ENCODE measurements at regions not wholly inside any gene's neighbourhood (a gene's known extent, or its start where the extent isn't known, plus 50 kb on each side); places are given as distances from the start of the nearest gene placed in this dataset.

DNA sequence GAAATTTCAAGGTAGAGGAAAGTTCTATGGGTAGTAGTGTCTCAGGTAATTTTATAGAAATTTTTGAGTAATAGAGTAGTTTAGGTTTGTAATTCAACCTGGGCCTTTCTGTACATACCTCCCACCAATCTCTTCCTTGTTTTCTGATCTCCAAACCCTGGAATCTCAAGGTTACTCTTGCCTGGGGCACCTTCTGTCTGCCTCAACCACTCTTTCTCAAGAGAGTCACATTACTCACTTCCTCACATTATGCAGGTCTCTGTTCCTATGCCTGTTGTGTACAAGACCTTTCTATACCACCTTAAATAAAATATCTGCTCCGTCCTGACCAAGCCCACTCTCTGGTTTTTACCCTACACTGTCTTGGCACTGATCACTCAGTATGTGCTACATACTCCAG, 412.6 kb upstream of the CTNND2 start (continued):
- TF ChIP-seq GABPA (IDR thresholded peaks at IDR 0.05; ENCODE audit: borderline replicate concordance, insufficient read depth, low read length): no peak

All from H1 (cell line).